ENCODE measurements at regions not wholly inside any gene's neighbourhood (a gene's known extent, or its start where the extent isn't known, plus 50 kb on each side); places are given as distances from the start of the nearest gene placed in this dataset.

DNA sequence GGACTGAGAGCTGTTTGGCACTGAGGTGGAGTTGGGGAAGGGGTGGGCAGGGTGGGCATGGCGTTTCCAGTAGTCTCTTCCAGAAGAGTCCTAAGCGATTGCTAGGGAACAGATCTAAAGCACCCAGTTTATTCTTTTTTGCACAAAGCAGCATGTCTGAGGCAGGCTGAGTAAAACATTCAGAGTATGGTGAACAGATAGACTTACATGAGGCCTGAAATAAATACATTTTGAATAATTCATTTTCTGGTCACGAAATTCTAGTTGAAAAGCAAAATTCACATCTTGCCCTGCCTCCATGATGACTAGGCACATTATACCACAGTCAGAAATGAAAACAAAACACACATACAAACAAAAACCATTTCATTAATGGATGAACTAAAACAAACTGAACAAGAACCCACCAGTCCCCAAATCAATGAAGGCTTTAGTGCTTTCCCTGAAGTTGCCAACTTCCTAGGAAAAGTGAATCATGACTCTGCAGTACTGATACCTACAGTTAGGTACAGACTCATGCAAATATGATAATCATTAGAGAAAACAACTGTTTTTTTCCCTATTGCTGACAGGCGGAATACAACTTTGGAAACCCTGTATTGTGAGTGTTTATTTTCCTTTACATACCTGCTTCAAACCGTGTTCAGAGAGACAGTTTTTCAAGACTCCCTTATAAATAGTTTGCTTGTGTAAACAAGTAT lies 702.9 kb upstream of the POU3F2 start:
- no peak for DNase-seq (ENCODE audit: low read depth in 1 of 2, low spot score in 1 of 2)
- no peak overlapping the region for H3K4me3 ChIP-seq (replicated peaks; ENCODE audit: insufficient read depth, low read length)
- no peak overlapping the region for H3K27ac ChIP-seq (replicated peaks)
- TF ChIP-seq, protein P1, sequence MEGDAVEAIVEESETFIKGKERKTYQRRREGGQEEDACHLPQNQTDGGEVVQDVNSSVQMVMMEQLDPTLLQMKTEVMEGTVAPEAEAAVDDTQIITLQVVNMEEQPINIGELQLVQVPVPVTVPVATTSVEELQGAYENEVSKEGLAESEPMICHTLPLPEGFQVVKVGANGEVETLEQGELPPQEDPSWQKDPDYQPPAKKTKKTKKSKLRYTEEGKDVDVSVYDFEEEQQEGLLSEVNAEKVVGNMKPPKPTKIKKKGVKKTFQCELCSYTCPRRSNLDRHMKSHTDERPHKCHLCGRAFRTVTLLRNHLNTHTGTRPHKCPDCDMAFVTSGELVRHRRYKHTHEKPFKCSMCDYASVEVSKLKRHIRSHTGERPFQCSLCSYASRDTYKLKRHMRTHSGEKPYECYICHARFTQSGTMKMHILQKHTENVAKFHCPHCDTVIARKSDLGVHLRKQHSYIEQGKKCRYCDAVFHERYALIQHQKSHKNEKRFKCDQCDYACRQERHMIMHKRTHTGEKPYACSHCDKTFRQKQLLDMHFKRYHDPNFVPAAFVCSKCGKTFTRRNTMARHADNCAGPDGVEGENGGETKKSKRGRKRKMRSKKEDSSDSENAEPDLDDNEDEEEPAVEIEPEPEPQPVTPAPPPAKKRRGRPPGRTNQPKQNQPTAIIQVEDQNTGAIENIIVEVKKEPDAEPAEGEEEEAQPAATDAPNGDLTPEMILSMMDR (IDR thresholded peaks at IDR 0.05; ENCODE audit: insufficient read depth, low read length), result no peak
- TF ChIP-seq GABPA (IDR thresholded peaks at IDR 0.05; ENCODE audit: low read depth) (no peak), POLR2AphosphoS5 (IDR thresholded peaks at IDR 0.05; ENCODE audit: low read depth) (no peak), SPI1 (IDR thresholded peaks at IDR 0.05; ENCODE audit: borderline replicate concordance, low read depth) (no peak)
- TF ChIP-seq, protein P2, sequence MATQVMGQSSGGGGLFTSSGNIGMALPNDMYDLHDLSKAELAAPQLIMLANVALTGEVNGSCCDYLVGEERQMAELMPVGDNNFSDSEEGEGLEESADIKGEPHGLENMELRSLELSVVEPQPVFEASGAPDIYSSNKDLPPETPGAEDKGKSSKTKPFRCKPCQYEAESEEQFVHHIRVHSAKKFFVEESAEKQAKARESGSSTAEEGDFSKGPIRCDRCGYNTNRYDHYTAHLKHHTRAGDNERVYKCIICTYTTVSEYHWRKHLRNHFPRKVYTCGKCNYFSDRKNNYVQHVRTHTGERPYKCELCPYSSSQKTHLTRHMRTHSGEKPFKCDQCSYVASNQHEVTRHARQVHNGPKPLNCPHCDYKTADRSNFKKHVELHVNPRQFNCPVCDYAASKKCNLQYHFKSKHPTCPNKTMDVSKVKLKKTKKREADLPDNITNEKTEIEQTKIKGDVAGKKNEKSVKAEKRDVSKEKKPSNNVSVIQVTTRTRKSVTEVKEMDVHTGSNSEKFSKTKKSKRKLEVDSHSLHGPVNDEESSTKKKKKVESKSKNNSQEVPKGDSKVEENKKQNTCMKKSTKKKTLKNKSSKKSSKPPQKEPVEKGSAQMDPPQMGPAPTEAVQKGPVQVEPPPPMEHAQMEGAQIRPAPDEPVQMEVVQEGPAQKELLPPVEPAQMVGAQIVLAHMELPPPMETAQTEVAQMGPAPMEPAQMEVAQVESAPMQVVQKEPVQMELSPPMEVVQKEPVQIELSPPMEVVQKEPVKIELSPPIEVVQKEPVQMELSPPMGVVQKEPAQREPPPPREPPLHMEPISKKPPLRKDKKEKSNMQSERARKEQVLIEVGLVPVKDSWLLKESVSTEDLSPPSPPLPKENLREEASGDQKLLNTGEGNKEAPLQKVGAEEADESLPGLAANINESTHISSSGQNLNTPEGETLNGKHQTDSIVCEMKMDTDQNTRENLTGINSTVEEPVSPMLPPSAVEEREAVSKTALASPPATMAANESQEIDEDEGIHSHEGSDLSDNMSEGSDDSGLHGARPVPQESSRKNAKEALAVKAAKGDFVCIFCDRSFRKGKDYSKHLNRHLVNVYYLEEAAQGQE (IDR thresholded peaks at IDR 0.05; ENCODE audit: insufficient replicate concordance, low read depth), result no peak
- H3K27me3 ChIP-seq (ENCODE audit: insufficient read depth, poor library complexity, severe bottlenecking), result no peaks in the 10 kb centered on the region

DNA sequence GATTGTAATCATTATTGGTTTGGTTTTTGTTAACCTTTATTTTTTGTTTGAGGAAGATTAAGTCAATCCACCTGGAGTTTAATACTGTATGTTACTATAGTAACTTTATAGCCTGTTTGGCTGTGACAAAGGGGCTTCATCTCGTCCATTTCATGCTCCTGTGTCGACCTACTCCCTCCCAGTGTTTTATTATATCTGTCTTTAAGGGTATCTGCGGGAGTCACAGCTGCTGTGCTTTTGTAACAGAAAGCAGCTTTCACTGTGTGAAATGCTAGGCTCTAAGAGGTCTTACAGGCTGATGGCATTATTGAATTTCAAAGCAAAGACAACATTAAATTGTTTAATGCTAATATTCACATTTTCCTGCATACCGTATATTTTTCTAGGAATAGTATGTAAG lies 698.0 kb upstream of the POU3F2 start:
- H3K27me3 ChIP-seq (ENCODE audit: insufficient read depth, poor library complexity, severe bottlenecking), result no peaks in the 10 kb centered on the region
- DNase-seq (ENCODE audit: low read depth in 1 of 2, low spot score in 1 of 2), result no peak
- H3K27ac ChIP-seq (replicated peaks), result no peak overlapping the region
- H3K4me3 ChIP-seq (replicated peaks; ENCODE audit: insufficient read depth, low read length), result no peak overlapping the region
- TF ChIP-seq SPI1 (IDR thresholded peaks at IDR 0.05; ENCODE audit: borderline replicate concordance, low read depth) (no peak), POLR2AphosphoS5 (IDR thresholded peaks at IDR 0.05; ENCODE audit: low read depth) (no peak), GABPA (IDR thresholded peaks at IDR 0.05; ENCODE audit: low read depth) (no peak)
- TF ChIP-seq, protein P2 (IDR thresholded peaks at IDR 0.05; ENCODE audit: insufficient replicate concordance, low read depth), result no peak
- TF ChIP-seq, protein P1 (IDR thresholded peaks at IDR 0.05; ENCODE audit: insufficient read depth, low read length), result no peak

DNA sequence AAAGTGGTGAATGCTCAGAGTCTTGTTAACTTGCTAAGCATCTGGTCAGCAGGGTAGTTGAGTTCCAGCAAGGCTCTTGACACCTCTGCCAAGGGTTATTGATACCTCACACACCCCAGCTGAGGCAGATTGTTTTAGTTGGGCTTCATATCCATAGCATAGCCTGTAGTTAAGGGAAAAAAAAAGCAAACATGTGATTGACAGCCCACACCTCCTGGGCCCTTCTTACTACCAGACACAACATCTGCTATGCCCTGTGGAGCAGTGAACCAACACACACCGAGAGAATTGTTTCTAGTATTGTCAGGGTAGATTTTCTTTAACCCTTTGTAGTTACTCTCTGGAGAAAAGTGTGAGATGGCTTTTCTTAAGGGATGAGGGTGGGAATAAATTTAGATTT lies 697.0 kb upstream of the POU3F2 start:
- TF ChIP-seq SPI1 (IDR thresholded peaks at IDR 0.05; ENCODE audit: borderline replicate concordance, low read depth) (no peak), POLR2AphosphoS5 (IDR thresholded peaks at IDR 0.05; ENCODE audit: low read depth) (no peak), GABPA (IDR thresholded peaks at IDR 0.05; ENCODE audit: low read depth) (no peak)
- TF ChIP-seq, protein P2 (IDR thresholded peaks at IDR 0.05; ENCODE audit: insufficient replicate concordance, low read depth), result no peak
- TF ChIP-seq, protein P1 (IDR thresholded peaks at IDR 0.05; ENCODE audit: insufficient read depth, low read length), result no peak
- Histone ChIP-seq H3K27me3 (ENCODE audit: insufficient read depth, poor library complexity, severe bottlenecking) (no peaks in the 10 kb centered on the region), H3K4me3 (replicated peaks; ENCODE audit: insufficient read depth, low read length) (no peak overlapping the region), H3K27ac (replicated peaks) (no peak overlapping the region)
- DNase-seq (ENCODE audit: low read depth in 1 of 2, low spot score in 1 of 2), result no peak

Data from HL-60 (cell line).